GM19239 (cell line): ENCODE measurements at regions not wholly inside any gene's neighbourhood (a gene's known extent, or its start where the extent isn't known, plus 50 kb on each side); places are given as distances from the start of the nearest gene placed in this dataset.

Source experiments
- DNase-seq: peaks from one replicate; pipeline ENCODE4 v3.0.0; 2011; ENCODE audit warnings: low spot score; ENCODE audit not compliant: insufficient read length
- FAIRE-seq: peaks from 2 replicates; lab custom pipeline; 2011; peaks lifted over from hg19 to GRCh38; lab: Jason Lieb, UNC

- DNase-seq (no peak), FAIRE-seq (no peak)
These were observed 80.9 kb upstream of the DCBLD2 start for GRCh38 chr3:98982351-98982750.

GRCh38 chr3:98980915-98981596, 79.6 kb upstream of the DCBLD2 start:
- DNase-seq (peak; percentile 12), FAIRE-seq (no peak)

GRCh38 chr3:98979296-98979695, 77.8 kb upstream of the DCBLD2 start:
- no peak for FAIRE-seq

GRCh38 chr3:98978068-98978811, 76.7 kb upstream of the DCBLD2 start:
- no peak for FAIRE-seq
- no peak for DNase-seq

More at GRCh38 chr3:98979296-98979695, 77.8 kb upstream of the DCBLD2 start:
- DNase-seq = no peak

- FAIRE-seq = peak; percentile 86
- DNase-seq = no peak
These were observed 76.0 kb upstream of the DCBLD2 start for GRCh38 chr3:98977520-98977919.

- FAIRE-seq (no peak), DNase-seq (no peak)
These were observed 72.9 kb upstream of the DCBLD2 start for GRCh38 chr3:98974442-98974841.

- DNase-seq = no peak
- FAIRE-seq = no peak
These were observed 71.2 kb upstream of the DCBLD2 start for GRCh38 chr3:98972720-98973119.

- DNase-seq (no peak), FAIRE-seq (no peak)
These were observed 70.7 kb upstream of the DCBLD2 start for GRCh38 chr3:98972155-98972554.

- FAIRE-seq = no peak
These were observed 69.7 kb upstream of the DCBLD2 start for GRCh38 chr3:98971169-98971681.

GRCh38 chr3:98969295-98969694, 67.8 kb upstream of the DCBLD2 start:
- DNase-seq = no peak
- no peak for FAIRE-seq

More at GRCh38 chr3:98971169-98971681, 69.7 kb upstream of the DCBLD2 start:
- no peak for DNase-seq

GRCh38 chr3:98968824-98969223, 67.3 kb upstream of the DCBLD2 start:
- FAIRE-seq = no peak
- no peak for DNase-seq

- no peak for DNase-seq
- FAIRE-seq = no peak
These were observed 66.9 kb upstream of the DCBLD2 start for GRCh38 chr3:98968347-98968746.

GRCh38 chr3:98967758-98968157, 66.3 kb upstream of the DCBLD2 start:
- FAIRE-seq (no peak), DNase-seq (no peak)

GRCh38 chr3:98966862-98967546, 65.5 kb upstream of the DCBLD2 start:
- FAIRE-seq (no peak), DNase-seq (no peak)

- FAIRE-seq = no peak
These were observed 64.9 kb upstream of the DCBLD2 start for GRCh38 chr3:98966434-98966833.

GRCh38 chr3:98964784-98965183, 63.3 kb upstream of the DCBLD2 start:
- DNase-seq (no peak), FAIRE-seq (no peak)

More at GRCh38 chr3:98966434-98966833, 64.9 kb upstream of the DCBLD2 start:
- no peak for DNase-seq

- DNase-seq = no peak
- no peak for FAIRE-seq
These were observed 62.1 kb upstream of the DCBLD2 start for GRCh38 chr3:98963546-98963945.

GRCh38 chr3:98962951-98963350, 61.5 kb upstream of the DCBLD2 start:
- DNase-seq (no peak), FAIRE-seq (no peak)

GRCh38 chr3:98962189-98962930, 60.9 kb upstream of the DCBLD2 start:
- DNase-seq (no peak), FAIRE-seq (no peak)
